A549 (cell line): ENCODE measurements at regions not wholly inside any gene's neighbourhood (a gene's known extent, or its start where the extent isn't known, plus 50 kb on each side); places are given as distances from the start of the nearest gene placed in this dataset.

Source experiments
- BHLHE40 ChIP-seq: IDR thresholded peaks from 2 replicates; pipeline ENCODE4 v1.6.1; 2012; ENCODE audit warnings: low read depth, low read length, inconsistent platforms
- CHD2 ChIP-seq: fragments of 150-350 bp; IDR thresholded peaks from 2 replicates; pipeline ENCODE4 v1.6.1; 2014; ENCODE audit warnings: low read length; ENCODE audit not compliant: partially characterized antibody
- CTCF ChIP-seq: fragments of >200 bp; sonication (Bioruptor Twin); formaldehyde crosslinking; IDR thresholded peaks from 3 replicates; pipeline ENCODE4 v1.5.1; 2016
- EP300 ChIP-seq, 2 experiments: fragments of >200 bp; sonication (Bioruptor Twin); formaldehyde crosslinking; IDR thresholded peaks; 2 replicates in 1 of 2; 3 replicates in 1 of 2; pipeline ENCODE4 v1.6.1; 2016 to 2017
- JUN ChIP-seq, 2 experiments: fragments of >200 bp; sonication (Bioruptor Twin); formaldehyde crosslinking; IDR thresholded peaks; 2 replicates in 1 of 2; 3 replicates in 1 of 2; pipeline ENCODE4 v1.6.1; 2016 to 2017
- MYC ChIP-seq: IDR thresholded peaks from 2 replicates; pipeline ENCODE4 v1.6.1; 2012; ENCODE audit warnings: mild to moderate bottlenecking, inconsistent platforms, low read length, improper control_type of control experiment, borderline replicate concordance
- POLR2A ChIP-seq: IDR thresholded peaks from 2 replicates; pipeline ENCODE4 v1.6.1; 2012; ENCODE audit warnings: mild to moderate bottlenecking, low read length
- RAD21 ChIP-seq, 2 experiments: fragments of >200 bp in 1 of 2; sonication (Bioruptor Twin) in 1 of 2; formaldehyde crosslinking in 1 of 2; IDR thresholded peaks in 1 of 2; conservative IDR thresholded peaks in 1 of 2; 2 replicates in 1 of 2; 3 replicates in 1 of 2; pipeline ENCODE4 v1.6.1; 2012 to 2018; ENCODE audit warnings: inconsistent platforms in 1 of 2
- RCOR1 ChIP-seq: fragments of 150-350 bp; IDR thresholded peaks from 2 replicates; pipeline ENCODE4 v1.6.1; 2014; ENCODE audit warnings: antibody characterized with exemption, low read length, low read depth
- RNF2 ChIP-seq: fragments of 200-600 bp; sonication (generic); IDR thresholded peaks from 2 replicates; pipeline ENCODE4 v1.6.1; 2016; ENCODE audit warnings: low read depth, mild to moderate bottlenecking, antibody characterized with exemption, moderate library complexity, borderline replicate concordance
- USF2 ChIP-seq: fragments of 450-650 bp; IDR thresholded peaks from 2 replicates; pipeline ENCODE4 v1.6.1; 2014; ENCODE audit warnings: antibody characterized with exemption

DNA sequence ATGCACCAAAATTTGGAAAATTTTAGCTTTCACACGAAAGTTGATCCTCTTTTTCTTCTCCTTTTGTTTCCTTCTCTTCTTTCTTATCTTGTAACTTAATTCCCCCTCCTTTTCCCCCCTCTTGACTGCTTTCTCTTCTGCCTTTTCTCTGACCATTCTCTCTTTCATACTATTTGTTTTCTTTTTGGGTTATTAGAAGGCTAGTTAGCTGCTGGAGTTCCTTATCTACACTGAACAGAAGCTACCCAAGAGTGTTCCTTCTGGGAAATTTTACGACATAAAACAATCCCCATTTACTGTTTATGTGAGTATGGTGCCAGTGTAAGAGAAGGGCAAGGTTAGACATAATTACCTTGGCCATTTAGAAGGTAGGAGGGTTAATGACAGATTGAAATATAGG is 218.4 kb upstream of the DTNA start:
- TF ChIP-seq RCOR1 (no peak), POLR2A (no peak), JUN (IDR thresholded peaks at IDR 0.05) (no peak), BHLHE40 (no peak), CTCF (no peak), EP300 (IDR thresholded peaks at IDR 0.05) (no peak), RAD21 (conservative IDR thresholded peaks at IDR 0.05 in 1 of 2, IDR thresholded peaks at IDR 0.05 in 1 of 2) (no peak), CHD2 (no peak), MYC (no peak), RNF2 (no peak), USF2 (no peak)
